H1 (cell line): ENCODE measurements at regions not wholly inside any gene's neighbourhood (a gene's known extent, or its start where the extent isn't known, plus 50 kb on each side); places are given as distances from the start of the nearest gene placed in this dataset.

Source experiments
- RAD21 ChIP-seq, 2 experiments: IDR thresholded peaks in 1 of 2; conservative IDR thresholded peaks in 1 of 2; 2 replicates each; pipeline ENCODE4 v1.6.1; 2011; ENCODE audit warnings: low read depth in 2 of 2, low read length in 2 of 2, improper control_type of control experiment in 1 of 2, inconsistent platforms in 1 of 2, mild to moderate bottlenecking in 1 of 2, moderate library complexity in 1 of 2
- USF2 ChIP-seq: IDR thresholded peaks from 2 replicates; pipeline ENCODE4 v1.6.1; 2011; ENCODE audit warnings: low read length, improper control_type of control experiment

GRCh38 chr2:120949027-120949956, 213.6 kb downstream of the GLI2 start (continued):
- TF ChIP-seq USF2: no peak
- peak; percentile 11 to 33; a peak in 2 of 4 replicates for TF ChIP-seq RAD21 (IDR thresholded peaks at IDR 0.05 in 1 of 2, conservative IDR thresholded peaks at IDR 0.05 in 1 of 2; ENCODE audit: low read depth in 2 of 2, low read length in 2 of 2)
